HG03565 (cell line): ENCODE measurements at regions not wholly inside any gene's neighbourhood (a gene's known extent, or its start where the extent isn't known, plus 50 kb on each side); places are given as distances from the start of the nearest gene placed in this dataset.
"Not testable (repeated sequence)": the region's sequence is repeated elsewhere in the genome, so short reads cannot be mapped to it uniquely, and the experiment has no call there.

Source experiments
- ATAC-seq: cut with Tn5 transposase; IDR thresholded peaks from one replicate; pipeline ENCODE4 v1.9.1; 2021; ENCODE audit warnings: mild to moderate bottlenecking, moderate library complexity; ENCODE audit not compliant: unreplicated experiment

DNA sequence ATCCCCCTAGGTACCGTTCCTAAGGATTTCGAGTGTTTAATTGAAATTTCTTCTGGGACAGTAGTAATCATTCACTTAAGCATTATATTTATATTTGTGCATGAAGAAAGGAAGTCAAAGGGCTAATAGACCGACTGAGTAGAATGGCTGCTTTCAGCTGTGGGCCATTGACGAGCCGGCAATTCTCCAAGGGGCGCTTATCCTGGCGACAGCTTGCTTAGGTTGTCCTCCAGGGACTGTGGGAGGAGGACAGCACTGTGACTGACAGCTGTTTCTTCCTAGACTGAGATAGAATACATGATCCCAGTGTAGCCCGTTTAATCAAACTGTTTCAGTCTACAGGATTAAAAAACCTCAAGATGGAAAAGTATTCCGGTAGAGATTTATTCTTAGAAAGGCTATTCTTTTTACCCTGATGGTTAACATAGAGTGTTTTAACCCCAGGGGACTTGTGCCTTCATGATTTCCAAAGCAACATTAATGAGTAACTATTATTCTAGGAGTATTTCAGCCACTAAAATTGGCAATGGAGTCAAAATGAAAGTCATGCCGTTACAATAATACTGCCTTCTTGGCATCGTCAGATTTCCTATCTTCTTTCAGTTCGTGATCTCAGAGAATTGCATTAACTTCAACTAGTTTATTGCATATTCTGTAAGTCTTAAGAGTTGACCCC lies 943.1 kb upstream of the WWC1 start:
- no peak for ATAC-seq

DNA sequence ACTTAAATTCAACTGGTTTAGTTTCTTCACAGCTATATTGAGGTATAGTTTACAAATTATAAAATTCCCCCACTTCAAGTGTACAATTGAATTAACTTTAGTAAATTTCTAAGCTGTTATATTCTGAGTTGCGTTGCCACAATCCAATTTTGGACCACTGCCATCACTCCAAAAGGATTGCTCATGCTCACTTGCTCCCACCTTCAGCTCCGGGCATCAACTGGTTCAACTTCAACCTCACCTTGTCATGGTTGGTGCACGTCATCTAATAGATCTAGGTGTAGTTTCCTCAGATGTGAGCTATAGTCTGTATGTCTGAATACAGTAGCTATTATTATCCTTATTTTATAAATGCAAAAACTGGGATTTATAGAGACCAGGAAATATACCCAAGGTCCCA lies 942.5 kb upstream of the WWC1 start:
- ATAC-seq: no peak

DNA sequence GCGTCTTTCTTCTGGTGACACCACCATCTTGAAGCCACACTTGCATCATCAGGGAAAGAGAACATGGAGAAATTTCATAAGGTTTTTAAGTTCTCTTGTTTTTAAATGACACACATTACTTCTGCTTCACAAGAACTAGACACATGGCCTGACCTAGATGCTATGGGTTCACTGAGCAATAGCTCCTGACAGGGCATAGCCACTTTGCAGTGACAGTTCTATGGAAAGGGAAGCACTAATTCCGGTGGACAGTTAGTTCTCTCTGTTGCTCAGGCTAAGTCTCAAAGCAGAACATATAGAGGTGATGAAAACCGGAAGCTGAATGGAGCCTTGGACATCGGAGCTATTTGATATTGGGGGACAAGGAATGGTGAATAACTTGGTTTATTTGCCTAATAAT lies 940.1 kb upstream of the WWC1 start:
- no peak for ATAC-seq

DNA sequence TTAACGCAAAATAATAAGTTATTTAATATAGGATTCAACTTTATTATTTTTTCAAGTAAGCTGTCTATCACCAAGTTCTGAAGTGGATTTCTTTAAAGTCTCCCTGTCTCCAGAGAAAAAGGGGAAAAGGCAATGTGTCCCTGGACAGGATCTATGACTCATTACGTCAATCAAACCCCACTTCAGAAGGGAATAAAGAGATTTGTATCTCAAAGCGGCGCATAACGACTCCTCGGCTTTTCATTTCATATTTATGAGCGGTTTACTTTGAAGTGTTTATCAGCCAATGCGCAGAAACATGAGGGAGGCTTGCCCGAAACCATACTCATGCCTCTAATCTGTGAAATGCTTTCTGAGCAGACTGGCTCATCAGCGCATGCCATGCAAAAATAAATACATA lies 938.6 kb upstream of the WWC1 start:
- ATAC-seq: no peak

DNA sequence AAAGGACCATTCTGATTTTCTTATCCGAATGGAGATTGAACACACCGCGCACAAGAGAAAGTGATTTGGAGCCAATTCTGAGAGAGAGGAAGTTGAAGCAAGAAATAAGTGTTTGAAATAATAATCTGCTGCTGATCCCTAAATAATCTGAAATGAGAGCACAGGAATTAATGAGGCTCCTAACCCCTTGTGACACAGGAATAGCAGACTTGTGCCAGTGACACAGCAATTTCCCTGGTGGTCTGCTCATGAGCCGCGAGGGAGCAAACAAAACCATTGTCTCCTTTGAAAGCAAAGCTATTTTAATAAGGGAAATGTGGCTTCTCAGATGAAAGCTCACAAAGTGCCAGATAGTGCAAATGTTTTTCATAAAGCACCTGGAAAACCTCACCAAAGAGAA lies 936.1 kb upstream of the WWC1 start:
- no peak for ATAC-seq

DNA sequence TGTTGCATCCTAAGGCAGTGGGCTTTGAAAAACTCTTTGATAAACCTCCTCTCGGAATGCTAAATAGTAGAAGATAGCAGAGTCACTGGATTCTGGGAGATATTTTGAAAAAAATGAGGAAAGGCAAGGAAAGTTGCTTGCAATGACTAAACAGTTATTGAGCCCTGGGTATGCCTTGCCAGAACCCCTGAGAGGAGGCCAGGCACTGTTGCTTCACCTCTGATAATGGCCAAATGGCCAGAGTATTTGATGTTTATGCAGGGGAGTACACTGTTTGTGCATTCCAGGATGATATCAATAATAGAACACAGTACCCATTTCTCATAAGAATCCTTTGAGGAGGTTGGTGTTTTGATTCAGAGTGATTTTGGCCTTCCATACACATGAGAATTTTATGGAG lies 935.1 kb upstream of the WWC1 start:
- ATAC-seq: no peak

DNA sequence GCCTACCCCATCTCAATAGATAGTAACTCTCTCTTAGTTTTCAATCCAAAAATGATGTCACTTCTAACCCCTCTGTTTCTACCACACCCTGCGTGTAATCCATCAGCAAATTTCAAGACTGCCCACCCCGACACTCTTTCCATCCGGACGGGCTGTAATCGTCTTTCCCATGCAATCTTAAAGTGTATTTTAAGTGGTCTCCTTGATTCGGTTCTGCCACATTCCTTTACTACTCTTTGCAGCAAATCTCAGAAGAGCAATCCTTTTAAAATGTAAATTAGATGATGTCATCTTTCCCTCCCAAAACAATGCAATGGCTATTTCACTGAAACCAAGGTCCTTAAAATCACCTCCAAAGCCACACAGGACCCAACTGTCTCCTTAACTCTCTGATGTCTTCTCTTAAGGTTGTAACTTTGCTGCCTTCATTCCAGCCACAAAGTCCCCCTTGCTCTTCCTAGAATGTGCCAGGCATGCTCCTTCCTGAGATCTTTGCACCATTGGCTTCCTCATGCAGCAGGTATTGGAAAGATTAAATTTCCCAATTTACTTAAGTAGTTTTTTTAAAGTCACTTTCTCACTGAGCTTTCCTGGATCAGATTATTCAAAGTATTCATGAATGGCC lies 932.5 kb upstream of the WWC1 start:
- ATAC-seq: no peak

DNA sequence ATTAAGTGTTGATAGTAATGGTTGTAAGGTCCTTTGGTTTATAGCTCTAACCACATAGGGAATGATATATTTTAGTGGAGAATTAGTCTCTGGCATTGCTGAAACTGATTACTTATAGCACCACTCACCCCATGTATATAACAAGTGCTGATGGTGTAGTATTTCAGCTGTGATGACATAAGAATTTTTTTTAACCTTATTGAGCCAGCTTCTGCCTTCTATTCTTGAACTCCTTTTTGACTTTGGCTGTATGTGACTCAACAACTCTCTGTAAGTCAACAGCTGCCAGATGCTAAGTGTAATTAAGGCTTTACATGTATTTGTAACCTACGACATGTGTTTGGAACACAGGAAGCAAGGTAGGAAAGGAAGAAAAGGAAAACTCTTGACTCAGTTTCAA lies 929.6 kb upstream of the WWC1 start:
- ATAC-seq: no peak

DNA sequence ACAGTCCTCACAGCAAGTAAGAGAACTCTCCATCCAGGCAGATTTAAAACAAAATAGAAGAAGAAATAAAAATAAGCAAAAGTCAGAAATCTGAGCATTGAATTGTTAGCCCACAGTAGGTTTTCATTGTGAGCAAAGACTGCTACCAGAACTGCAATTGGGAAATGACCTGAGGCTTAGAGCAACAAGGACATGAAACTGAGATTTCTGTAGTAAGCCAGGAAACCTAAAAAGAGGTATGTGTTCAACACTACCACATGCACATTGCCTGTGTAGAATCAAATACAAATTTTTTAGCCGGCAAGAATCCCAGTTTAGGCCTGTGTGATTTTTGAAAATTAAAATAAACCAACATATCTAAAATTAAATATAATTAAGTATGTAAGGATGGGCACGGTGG lies 928.4 kb upstream of the WWC1 start:
- no peak for ATAC-seq

DNA sequence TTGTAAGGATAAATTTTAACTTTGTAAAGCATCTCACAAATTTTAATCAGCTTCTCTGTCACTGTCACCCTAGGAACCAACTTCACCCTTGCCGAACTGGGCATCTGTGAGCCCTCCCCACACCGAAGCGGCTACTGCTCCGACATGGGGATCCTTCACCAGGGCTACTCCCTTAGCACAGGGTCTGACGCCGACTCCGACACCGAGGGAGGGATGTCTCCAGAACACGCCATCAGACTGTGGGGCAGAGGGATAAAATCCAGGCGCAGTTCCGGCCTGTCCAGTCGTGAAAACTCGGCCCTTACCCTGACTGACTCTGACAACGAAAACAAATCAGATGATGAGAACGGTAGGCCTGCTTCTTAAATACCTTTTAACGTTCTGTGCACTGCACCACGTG lies 916.3 kb upstream of the WWC1 start:
- no peak for ATAC-seq

DNA sequence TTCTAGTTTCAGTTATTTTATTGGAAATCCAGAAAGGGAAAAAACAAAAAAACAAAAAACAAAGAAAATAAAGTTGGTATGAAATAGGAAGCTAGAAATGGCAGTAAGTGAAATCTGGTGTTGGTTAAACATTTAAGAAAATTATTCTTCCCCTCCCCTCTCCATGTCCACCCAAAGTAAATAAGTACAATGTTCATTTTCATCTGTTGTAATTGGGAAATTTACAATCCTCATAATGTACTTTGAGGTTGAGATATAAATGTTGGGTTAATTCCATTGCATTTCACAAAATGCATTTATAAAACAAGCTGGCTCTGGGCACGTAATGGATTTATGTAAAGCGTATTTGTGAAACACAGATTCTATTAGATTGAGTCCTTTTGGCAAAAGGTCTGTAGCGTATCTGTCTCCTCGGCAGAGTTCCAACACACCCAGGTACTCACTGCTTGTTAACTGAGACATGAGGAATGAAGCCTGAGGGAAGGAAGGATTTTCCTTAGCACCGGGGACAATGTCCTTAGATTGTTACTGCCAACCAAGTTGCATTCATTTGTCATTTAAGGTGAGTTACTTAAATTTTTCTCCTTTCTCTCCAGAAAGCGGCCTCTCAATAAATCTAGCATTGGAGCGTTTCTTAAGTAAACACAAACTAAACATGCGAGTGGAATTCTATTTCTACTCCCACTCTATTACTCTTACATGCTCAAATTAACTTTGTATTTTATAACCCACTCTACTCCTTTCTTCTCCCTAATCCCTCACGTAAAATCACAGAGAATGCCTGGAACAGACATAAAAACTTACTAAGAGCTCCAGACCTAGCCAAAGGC lies 912.3 kb upstream of the WWC1 start:
- ATAC-seq: no peak

DNA sequence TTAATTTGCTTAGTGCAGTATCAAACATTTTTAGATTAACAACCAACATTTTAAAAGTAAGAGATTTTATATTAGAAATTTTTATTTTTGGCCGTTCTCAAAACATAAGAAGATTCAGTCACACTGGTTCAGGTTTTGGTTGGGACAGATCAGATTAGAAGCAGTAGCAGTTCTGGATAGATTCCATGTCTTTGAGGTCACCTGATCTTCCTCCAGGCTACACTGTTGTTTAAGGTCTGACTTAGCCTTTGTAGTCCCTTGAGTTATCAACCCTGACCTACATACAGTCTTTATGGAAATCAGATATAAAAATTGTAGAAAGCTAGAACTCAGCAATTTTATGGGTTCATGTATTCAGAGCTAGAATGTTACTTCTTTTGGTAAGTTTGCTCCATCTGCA lies 910.0 kb upstream of the WWC1 start:
- no peak for ATAC-seq

DNA sequence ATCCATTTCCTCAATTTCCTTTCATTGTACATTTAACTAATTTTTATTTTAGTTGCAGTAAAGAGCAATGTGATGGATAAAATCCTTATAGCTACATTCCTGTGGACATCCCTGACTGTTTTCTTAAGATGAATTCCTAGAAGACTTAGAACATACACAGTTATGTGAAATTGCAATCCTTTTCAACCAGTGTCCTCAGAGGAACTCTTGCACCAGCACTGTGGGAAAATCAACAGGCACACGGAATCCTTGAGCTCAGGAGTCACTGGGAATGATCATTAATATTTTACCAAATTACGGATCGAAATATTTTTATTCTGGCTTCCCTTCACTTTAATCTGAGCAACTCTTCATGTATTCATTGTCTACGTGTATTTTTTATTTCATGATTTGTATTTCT lies 901.9 kb upstream of the WWC1 start:
- no peak for ATAC-seq

DNA sequence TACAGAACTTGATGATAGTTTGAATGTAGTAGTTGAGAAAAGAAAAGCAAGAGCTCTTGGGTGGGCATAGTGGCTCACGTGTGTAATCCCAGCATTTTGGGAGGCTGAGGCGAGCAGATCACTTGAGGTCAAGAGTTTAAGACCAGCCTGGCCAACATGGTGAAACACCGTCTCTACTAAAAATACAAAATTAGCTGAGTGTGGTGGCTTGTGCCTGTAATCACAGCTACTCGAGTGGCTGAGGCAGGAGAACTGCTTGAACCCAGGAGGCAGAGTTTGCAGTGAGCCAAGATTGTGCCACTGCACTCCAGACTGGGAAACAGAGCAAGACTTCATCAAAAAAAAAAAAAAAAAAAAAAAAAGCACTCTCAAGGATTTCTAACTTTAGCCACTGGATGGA lies 900.2 kb upstream of the WWC1 start:
- not testable (repeated sequence) for ATAC-seq

DNA sequence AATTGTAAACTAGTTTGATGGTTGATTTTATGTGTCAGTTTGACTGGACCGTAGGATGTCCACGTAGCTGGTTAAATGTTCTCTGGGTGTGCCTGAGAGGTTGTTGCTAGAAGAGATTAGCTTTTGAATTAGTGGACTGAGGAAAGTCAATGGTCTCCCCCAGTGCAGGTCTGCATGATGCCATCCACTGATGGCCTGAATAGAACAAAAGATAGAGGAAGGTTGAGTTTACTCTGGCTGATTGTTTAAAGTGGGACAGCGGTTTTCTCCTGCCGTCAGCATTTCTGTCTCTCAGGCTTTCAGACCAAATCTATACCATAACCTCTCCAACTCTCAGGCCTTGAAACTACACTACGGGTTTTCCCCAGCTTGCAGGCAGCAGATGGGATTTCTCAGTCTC lies 899.2 kb upstream of the WWC1 start:
- no peak for ATAC-seq

DNA sequence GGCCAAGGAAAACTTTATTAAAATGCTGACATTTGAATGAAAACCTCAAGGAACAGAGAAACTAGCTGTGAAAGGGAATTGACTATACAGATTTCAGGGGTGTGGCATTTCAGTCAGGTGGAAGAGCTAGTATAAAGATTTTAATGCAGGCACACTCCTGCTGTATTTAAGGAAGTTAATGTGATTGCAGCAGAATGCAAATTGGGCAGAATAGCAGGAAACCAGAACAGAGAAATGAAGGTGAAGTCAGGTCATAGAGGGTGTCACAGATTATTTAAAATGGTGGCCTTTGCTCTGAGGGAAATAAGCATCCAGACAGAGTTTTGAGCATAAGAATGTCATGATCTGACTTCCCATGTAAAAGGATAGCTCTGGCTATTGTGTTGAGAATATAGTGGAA lies 898.1 kb upstream of the WWC1 start:
- ATAC-seq: no peak

DNA sequence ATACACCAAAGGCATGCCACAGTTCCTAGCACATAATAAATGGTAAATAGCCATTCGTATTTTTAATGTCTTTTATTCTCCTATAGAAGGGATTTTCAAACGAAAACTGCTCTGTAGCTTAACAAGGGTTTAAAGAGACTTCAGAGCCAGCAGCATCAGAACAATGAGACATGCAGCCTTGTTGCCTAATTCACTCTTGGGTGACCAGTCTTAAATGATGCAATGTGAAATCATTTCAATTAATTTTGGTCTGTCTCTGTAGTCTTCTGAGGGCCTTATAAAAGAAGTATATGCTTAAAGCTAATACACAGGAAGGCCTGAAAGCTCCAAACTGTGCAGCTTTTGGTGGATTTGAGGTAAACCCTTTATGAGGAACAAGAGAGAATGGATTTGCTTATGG lies 888.8 kb upstream of the WWC1 start:
- ATAC-seq: no peak

DNA sequence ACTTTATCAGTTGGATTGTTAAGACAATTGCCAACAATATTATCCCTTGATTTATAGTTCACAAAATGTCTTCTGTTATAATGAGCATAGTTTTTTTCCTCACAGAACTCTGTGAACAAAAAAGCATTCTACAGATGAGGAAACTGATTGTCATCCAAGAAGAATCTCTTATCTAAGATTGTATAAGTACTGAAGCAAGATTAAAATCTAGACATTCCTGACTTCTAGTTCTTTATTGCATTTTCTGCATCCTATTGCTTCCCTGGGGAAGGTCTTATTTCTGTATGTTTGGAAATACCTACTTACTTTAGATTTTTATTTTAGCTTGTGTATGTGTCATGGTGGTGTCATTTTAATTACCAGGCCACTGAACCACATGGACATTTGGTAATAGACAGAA lies 884.9 kb upstream of the WWC1 start:
- no peak for ATAC-seq

DNA sequence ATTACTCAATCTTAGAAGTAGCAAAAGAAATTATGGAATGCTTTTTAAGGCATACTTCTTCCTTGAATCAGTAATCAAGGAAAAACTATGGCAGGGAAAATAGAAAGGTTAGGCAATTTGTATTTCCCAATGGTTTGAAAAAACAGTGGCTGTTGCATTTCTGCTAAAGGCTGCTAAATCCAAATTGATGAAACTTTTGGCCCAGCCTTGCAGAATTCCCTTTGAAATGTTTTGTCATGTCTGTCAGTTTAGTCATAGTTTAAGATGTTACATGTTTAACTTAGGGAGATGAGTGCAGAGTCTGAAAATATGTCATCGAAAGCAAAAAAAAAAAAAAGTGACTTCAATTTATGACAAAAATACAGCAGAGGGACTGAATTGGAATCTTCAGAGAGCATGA lies 878.9 kb upstream of the WWC1 start:
- no peak for ATAC-seq

DNA sequence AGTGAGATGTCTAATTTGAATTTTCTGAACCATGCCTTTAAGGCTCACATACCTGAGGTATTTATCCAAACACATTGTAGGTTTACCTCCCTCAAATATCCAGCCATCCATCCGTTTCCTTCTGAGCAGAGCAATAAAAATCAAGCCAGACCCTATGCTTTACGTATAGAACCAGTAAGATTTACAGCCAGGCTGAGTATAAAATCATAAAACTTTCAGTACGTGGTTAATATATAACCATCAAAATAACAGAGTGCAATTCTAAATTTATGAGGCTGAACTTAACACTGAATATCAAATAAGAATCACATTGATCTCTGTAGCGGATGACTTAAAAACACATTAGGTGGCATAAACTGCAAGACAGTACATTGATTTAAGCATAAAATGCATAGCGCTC lies 877.9 kb upstream of the WWC1 start:
- no peak for ATAC-seq

DNA sequence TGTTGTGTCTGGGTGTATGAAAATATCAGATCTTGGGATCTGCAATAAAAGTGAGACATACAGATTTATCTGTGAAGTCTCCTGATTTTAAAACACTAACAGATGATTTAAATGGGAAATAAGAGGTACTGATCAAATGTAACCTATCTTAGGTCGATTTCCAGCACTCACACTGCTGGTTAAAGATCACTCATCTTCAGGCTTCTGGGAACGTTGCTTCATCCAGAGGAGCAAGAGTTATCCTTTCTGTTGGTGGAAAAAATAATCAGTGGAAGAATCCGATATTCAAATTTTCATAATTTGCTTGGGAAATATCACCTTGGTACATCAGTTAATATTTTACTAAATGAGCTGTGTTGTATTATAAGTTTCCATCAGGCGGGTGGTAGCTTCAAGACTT lies 876.8 kb upstream of the WWC1 start:
- ATAC-seq: no peak
